GM12865 (cell line): ENCODE measurements at regions not wholly inside any gene's neighbourhood (a gene's known extent, or its start where the extent isn't known, plus 50 kb on each side); places are given as distances from the start of the nearest gene placed in this dataset.

Source experiments
- DNase-seq: peaks from one replicate; pipeline ENCODE4 v3.0.0; 2010; ENCODE audit warnings: low read depth
- H3K4me3 ChIP-seq: 2 replicates; pipeline ENCODE4 v1.5.1; 2011; ENCODE audit warnings: mild to moderate bottlenecking, low read depth, low read length, control low read depth
- CTCF ChIP-seq: IDR thresholded peaks from 2 replicates; pipeline ENCODE4 v1.5.1; 2011; ENCODE audit warnings: low read length, control low read depth, low read depth, inconsistent platforms; ENCODE audit not compliant: insufficient read depth; ENCODE audit errors: missing control alignments

- TF ChIP-seq CTCF = no peak
- no peak overlapping the region for H3K4me3 ChIP-seq
- DNase-seq = no peak
These were observed 60.3 kb downstream of the IRAG1 start for GRCh38 chr11:10633261-10633660.

- no peak for TF ChIP-seq CTCF
- H3K4me3 ChIP-seq = no peak overlapping the region
- no peak for DNase-seq
These were observed 61.1 kb downstream of the IRAG1 start for GRCh38 chr11:10632483-10632882.

GRCh38 chr11:10631761-10632160 lies 61.8 kb downstream of the IRAG1 start:
- DNase-seq = no peak
- TF ChIP-seq CTCF = no peak
- H3K4me3 ChIP-seq = no peak overlapping the region

GRCh38 chr11:10629411-10630002 lies 61.0 kb upstream of the LYVE1 start:
- TF ChIP-seq CTCF = no peak
- no peak for DNase-seq
- no peak overlapping the region for H3K4me3 ChIP-seq

- no peak overlapping the region for H3K4me3 ChIP-seq
- TF ChIP-seq CTCF = no peak
- DNase-seq = peak; percentile 7
These were observed 60.2 kb upstream of the LYVE1 start for GRCh38 chr11:10628508-10629236.

- TF ChIP-seq CTCF = no peak
- DNase-seq = no peak
- H3K4me3 ChIP-seq = no peak overlapping the region
These were observed 59.4 kb upstream of the LYVE1 start for GRCh38 chr11:10627816-10628215.

- H3K4me3 ChIP-seq = no peak overlapping the region
- DNase-seq = no peak
- TF ChIP-seq CTCF = no peak
These were observed 58.8 kb upstream of the LYVE1 start for GRCh38 chr11:10627291-10627690.
